ENCODE measurements at regions not wholly inside any gene's neighbourhood (a gene's known extent, or its start where the extent isn't known, plus 50 kb on each side); places are given as distances from the start of the nearest gene placed in this dataset.

- no peak for DNase-seq
These were observed 599.8 kb upstream of the MGMT start for GRCh38 chr10:128867210-128867609.

DNA sequence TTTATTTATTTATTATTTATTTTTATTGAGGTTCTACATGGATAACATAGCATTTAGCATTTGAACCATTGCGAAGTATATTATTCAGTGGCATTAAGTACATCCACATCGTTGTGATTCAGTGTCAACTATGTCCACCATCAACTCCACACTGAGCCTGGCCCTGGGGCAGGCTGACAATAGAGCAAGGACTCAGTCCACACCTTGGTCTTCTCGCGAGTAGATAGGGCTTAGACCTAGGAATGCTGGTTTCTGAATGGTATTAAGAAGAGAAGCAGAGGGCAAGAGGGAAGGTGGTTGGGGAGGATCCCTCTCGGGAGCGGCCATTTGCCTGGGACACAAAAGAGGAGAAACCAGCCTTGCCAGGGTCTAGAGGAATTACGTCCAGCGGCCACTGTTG is 599.2 kb upstream of the MGMT start:
- no peak for DNase-seq

- DNase-seq: no peak
These were observed 598.6 kb upstream of the MGMT start for GRCh38 chr10:128868481-128868880.

GRCh38 chr10:128869101-128869749 is 597.8 kb upstream of the MGMT start:
- no peak for DNase-seq

DNA sequence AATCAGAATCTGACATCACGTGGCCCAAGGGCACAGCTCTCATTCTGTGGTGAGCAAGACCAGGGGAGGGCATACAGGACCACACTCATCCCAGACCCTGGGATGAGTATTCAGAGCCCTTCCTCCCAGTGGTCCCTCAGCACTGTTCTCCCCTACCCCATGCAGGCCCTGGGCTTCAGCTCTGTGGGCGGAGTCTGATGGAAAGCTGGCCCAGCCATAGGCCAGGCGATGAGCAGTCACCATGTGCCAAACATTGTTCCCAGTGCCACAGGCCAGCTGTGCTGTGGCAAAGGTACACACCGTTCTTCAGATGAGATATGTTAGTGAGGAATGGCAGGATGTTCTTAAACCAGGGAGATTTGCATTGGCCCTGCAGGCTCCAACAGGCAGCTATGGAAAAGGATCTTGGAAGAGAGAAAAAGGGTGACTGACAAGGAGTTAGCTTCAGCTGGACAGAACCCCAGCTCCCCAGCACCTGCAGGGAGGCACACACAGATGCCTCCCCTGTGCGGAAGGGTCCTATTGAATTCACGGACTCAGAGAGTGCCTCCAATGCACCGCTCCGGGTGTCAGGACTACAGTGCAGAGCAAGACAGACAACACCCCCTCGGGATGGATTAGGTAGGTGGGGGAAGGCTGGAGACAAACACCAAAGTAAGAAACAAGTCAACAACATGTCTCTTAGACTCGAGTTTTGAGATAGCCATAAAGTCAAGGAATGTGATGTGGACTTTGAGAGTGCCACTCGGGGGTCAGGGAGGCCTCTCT is 596.0 kb upstream of the MGMT start:
- no peak for DNase-seq

DNA sequence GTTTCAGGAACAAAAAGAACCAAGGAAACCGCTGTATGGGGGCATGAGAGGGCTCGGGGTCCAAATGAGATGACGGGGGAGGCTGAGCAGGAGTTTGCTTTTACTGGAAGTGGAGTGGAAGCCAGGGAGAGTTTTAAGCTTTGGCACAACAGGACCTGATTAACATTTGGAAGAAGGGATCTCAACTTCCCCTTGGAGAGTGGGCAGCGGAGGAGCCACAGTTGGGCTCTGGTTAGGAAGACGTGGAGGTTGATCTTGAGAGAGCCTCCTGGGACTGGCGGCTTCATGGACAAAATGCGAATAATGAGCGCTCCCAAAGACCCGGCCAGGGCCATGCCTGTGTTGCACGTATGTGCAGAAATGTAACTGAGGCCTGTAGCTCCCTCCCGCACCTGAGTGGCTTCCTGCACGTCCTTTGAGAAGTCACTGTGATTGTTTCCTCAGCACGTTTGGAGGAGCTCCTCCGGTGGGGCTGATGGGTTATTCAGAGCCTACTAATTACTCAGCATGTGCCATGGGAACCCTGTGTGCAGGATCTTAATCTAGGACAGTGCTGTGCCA is 595.3 kb upstream of the MGMT start:
- DNase-seq: no peak

- no peak for DNase-seq
These were observed 593.5 kb upstream of the MGMT start for GRCh38 chr10:128873411-128874054.

- DNase-seq: no peak
These were observed 592.7 kb upstream of the MGMT start for GRCh38 chr10:128874331-128874730.

GRCh38 chr10:128875030-128875744 is 591.9 kb upstream of the MGMT start:
- no peak for DNase-seq

DNA sequence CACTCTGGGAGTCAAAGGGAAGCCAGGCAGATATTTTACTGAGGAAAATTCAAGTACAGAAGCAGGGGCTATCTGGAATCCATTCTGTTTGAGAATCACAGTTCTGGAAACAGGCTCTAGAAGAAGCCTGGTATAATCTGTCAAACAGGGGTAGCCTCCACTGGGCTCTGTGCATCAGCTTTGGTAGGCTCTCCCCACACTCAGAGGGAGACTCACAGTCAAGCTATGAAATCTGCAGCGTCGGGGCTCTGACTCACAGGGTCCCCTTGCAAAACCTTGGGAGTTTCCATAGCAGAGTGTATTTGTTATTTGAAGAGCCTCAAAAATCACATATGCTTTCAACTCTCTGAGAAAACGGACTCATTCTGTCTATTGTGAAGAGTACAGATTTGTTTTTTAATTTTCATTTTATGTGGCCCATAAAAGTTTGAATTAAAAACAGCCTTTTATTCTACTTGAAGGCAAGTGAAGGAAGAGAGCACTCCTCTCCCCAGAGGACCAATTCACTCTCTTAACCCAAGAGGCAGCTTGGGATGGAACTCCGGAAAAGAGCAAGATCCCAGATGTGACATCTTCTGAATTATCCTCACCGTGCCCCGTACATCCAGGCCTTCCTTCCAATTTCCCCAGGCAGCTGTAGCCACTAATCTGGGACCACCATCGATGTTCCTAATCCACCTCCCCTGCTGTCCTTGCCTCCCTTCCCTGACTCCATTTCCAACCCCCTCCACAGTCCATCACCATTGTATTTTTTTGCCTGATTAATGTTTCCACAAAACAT is 590.9 kb upstream of the MGMT start:
- DNase-seq: no peak

DNA sequence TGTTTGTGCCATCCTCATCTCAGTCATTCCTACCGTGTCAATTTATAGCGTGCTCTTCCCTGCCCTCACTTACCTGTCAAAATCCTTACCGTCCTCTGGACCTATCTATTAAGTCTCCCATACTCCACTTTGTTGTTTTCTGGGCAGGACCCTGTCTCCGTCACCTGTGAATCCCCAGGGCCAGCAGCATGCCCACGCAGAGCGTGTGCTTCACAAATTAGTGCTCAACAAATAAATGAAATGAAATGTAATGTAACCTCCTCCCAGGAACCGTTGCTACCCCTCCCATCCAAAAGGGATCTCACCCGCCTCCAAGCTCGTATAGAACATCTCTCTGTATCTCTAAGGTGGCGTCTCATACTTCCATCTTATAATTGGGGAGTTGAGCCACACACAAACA is 589.9 kb upstream of the MGMT start:
- DNase-seq: no peak

DNA sequence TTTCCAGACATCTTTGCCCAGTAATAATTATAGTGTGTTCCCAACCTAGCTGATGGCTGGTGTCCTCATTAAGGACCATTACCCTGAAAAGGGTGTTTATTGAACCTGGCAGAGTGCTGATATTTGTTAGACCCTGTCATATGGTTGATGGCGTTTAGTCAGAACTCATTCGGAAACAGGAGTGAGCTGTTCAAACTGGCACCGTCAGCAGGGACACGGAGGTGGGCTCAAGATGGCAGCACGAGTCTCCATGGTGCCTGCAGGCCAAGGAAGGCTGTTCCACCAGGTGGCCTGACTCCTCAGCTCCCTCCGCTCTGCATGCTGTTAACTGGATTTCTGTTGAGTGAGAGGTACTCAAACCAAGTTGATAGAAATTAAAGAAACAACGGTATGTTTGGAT is 589.1 kb upstream of the MGMT start:
- DNase-seq: no peak

DNA sequence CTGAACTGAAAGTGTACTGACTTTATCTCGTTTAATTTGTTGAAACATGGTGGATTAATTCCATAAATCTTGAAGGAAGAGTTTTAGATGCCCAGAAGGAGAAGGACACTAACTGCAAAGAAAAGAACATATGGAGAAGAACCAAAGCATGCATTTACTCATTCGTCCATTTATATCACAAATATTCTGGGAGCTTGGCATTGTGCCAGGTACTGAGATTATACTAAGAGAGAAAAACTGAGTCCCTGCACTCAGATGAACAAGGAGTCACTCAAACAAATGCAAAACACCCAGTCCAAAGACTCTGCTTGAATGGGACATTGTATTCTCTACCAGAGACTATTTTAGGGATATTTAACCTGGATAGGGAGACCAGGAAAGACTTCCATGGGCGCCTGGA is 588.0 kb upstream of the MGMT start:
- DNase-seq: no peak

- no peak for DNase-seq
These were observed 587.5 kb upstream of the MGMT start for GRCh38 chr10:128879441-128880140.

DNA sequence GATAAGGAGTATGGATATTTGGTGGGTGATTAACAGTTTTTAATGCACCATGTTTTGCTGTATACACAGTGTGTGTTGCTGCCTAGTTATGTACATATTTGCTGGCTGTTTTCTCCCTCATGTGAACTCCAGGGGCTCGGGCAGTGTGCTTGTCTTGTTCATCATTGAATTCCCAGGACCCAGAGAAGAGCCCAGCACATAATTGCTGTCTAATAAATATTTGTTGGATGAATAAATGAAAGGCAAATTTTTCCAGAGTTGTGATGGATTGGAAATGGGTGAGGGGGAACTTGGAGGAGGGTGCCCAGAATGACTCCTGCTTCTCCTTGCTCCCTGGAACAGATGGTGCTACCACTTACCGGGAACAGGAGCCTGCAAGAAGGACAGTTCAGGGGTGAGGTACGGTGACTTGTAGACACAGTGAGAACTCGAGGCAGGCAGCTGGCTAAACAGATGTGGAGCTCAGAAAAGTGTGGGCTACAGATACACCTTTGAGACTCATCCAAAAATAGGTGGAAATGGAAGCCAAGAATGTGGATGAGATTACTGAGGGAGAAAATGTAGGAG is 586.8 kb upstream of the MGMT start:
- DNase-seq: no peak

DNA sequence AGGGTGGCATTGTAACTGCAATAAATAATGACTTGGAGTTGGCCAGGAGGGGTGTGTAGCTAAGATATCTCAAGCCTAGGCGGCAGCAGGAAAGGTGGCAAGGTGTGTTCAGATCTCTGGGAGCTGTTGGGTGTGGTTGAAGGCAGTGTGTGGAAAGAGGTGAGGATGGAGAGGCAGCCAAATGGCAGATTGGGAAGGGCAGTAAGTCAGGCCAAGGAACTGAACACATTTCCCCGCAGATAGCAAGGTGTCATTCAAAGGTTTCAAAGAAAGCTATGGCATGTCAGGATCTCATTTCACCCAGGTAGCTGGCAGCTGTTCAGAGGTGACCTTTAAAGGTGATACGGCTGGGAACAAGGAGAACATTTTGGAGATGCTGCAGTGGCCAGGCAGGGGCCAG is 586.0 kb upstream of the MGMT start:
- DNase-seq: no peak

GRCh38 chr10:128883231-128884032 is 583.6 kb upstream of the MGMT start:
- no peak for DNase-seq

DNA sequence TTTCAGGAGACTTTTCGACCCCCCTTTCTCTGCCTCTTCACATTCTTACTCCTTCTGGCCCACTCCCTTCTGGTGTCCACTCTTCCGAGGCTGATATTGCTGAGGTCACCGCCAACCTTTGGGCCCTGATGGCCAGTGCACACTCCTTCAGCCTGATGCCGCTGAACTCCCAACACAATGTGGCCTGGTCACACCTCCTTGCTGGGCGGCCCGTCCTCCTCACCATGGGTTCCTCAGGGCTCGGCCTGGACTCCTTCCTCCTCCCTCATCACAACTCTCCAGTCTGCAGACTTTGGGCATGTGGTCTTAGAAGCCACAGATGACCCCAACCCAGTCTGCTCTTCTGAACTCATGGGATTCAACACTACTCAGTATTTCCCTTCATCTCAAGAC is 583.0 kb upstream of the MGMT start:
- DNase-seq: no peak

DNA sequence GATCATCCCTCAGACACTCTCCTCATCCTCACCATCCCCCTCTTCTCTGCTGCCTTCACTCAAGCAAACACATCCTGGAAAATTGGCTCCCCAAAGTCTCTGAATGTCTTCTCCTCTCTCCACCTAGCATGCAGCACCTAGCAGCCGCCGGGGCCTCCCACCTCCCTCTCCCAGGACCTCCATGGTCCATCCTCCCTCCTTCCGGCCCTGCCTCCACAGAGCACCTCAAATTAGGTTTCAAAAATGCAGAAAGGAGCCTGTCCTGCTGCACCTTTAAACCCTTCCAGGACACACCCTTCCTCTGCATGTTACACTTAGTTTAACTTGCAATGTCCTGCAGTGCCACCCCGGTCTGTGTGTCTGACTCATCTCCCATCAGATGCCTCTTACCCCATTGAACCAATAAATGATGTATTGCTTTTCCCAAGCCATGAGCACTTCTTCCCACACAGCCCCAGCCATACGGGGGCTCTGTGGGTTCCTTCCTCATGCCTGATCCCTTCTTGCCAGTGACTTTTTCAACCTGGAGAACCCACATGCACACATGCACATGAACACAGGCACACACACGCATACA is 582.5 kb upstream of the MGMT start:
- DNase-seq: no peak
